K562 (cell line): ENCODE measurements at regions not wholly inside any gene's neighbourhood (a gene's known extent, or its start where the extent isn't known, plus 50 kb on each side); places are given as distances from the start of the nearest gene placed in this dataset.

Source experiments
- ASH1L ChIP-seq: fragments of 450-650 bp; IDR thresholded peaks from 2 replicates; pipeline ENCODE4 v1.6.1; 2018; ENCODE audit warnings: borderline replicate concordance, mild to moderate bottlenecking, low read depth; ENCODE audit not compliant: partially characterized antibody
- RBM22 ChIP-seq: fragments of 200-400 bp; formaldehyde crosslinking; IDR thresholded peaks from 2 replicates; pipeline ENCODE4 v1.6.1; 2018; ENCODE audit warnings: low read length, low read depth; ENCODE audit not compliant: poor library complexity, severe bottlenecking
- TCF7L2 ChIP-seq: fragments of 150-350 bp; IDR thresholded peaks from 2 replicates; pipeline ENCODE4 v1.6.1; 2016; ENCODE audit warnings: low read depth, mild to moderate bottlenecking, low read length, moderate library complexity
- TF ChIP-seq, protein P1 (sequence below): fragments of 450-650 bp; formaldehyde crosslinking; IDR thresholded peaks from 2 replicates; pipeline ENCODE4 v1.4.0; 2020; ENCODE audit warnings: mild to moderate bottlenecking, mixed read lengths
- TF ChIP-seq, protein P2 (sequence below), 3 experiments: IDR thresholded peaks in 2 of 3; conservative IDR thresholded peaks in 1 of 3; 2 replicates each; pipeline ENCODE4 v1.5.1; 2011 to 2012; ENCODE audit warnings: low read length in 3 of 3, mild to moderate bottlenecking in 3 of 3, control low read depth in 2 of 3, improper control_type of control experiment in 1 of 3, inconsistent platforms in 1 of 3, low read depth in 1 of 3, mixed read lengths in 1 of 3, moderate library complexity in 1 of 3; ENCODE audit not compliant: insufficient read depth in 2 of 3

DNA sequence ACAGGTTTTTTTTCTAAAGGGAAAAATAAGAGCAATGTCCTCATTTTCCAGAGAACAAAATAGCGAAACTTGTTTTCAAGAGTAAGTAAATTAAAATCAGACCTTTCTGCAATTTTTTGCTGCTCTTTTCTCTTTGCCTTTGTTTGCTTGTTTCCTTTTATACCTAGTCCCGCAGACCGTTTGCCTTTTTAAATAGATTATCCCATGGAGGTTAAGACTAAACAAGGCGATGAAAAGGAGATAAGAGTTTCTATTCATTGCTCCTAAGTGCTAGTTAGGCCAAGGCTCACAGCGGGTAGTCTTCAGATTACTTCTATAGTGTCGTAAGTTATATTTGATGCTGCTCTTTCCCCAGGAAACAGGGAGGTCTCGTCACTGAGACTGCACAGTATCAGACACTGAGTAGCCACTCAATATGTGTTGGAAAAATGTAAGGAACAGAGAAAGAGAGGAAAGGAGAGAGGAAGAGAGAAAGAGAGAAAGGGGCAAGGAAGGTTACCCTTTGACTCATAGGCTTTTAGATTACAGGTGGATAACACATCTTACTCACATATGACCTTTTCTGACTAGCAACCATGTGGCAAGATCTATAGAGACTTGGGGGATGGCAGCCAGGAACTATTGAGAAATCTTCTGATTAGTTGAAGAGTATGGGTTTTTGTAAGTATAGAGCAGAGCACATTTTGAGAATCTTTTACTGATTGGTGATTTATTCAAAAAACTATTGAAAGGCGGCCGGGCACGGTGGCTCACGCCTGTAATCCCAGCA, 107.5 kb upstream of the PARP11 start:
- TF ChIP-seq, protein P1, sequence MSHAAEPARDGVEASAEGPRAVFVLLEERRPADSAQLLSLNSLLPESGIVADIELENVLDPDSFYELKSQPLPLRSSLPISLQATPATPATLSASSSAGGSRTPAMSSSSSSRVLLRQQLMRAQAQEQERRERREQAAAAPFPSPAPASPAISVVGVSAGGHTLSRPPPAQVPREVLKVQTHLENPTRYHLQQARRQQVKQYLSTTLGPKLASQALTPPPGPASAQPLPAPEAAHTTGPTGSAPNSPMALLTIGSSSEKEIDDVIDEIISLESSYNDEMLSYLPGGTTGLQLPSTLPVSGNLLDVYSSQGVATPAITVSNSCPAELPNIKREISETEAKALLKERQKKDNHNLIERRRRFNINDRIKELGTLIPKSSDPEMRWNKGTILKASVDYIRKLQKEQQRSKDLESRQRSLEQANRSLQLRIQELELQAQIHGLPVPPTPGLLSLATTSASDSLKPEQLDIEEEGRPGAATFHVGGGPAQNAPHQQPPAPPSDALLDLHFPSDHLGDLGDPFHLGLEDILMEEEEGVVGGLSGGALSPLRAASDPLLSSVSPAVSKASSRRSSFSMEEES (CRISPR knock-in tag): no peak
- TF ChIP-seq ASH1L (no peak), TCF7L2 (no peak), RBM22 (no peak)
- TF ChIP-seq, protein P2, sequence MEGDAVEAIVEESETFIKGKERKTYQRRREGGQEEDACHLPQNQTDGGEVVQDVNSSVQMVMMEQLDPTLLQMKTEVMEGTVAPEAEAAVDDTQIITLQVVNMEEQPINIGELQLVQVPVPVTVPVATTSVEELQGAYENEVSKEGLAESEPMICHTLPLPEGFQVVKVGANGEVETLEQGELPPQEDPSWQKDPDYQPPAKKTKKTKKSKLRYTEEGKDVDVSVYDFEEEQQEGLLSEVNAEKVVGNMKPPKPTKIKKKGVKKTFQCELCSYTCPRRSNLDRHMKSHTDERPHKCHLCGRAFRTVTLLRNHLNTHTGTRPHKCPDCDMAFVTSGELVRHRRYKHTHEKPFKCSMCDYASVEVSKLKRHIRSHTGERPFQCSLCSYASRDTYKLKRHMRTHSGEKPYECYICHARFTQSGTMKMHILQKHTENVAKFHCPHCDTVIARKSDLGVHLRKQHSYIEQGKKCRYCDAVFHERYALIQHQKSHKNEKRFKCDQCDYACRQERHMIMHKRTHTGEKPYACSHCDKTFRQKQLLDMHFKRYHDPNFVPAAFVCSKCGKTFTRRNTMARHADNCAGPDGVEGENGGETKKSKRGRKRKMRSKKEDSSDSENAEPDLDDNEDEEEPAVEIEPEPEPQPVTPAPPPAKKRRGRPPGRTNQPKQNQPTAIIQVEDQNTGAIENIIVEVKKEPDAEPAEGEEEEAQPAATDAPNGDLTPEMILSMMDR (IDR thresholded peaks at IDR 0.05 in 2 of 3, conservative IDR thresholded peaks at IDR 0.05 in 1 of 3; ENCODE audit: insufficient read depth in 2 of 3, low read depth in 1 of 3, low read length in 3 of 3): no peak
